Adrenal gland (tissue), 9 donors: ENCODE measurements at regions not wholly inside any gene's neighbourhood (a gene's known extent, or its start where the extent isn't known, plus 50 kb on each side); places are given as distances from the start of the nearest gene placed in this dataset.

Source experiments
- DNase-seq, 7 donors: peaks; one replicate each; pipeline ENCODE4 v3.0.0-alpha.2; 2019 to 2020
- H3K27ac ChIP-seq, 5 donors: fragments of 200-600 bp; sonication (generic) in 4 of 5; 1 replicate in 3 of 5; 2 replicates in 2 of 5; pipeline versions ENCODE4 v1.5.1 to v1.8.0; 2016 to 2020; ENCODE audit warnings: mild to moderate bottlenecking in 1 of 5
- H3K27me3 ChIP-seq: fragments of 200-600 bp; 2 replicates; pipeline ENCODE4 v1.8.0; 2021
- H3K36me3 ChIP-seq, 2 donors: fragments of 200-600 bp; replicated peaks in 1 of 2; 1 replicate in 1 of 2; 2 replicates in 1 of 2; pipeline versions ENCODE4 v1.5.1 to v1.8.0; 2018 to 2022
- H3K4me1 ChIP-seq, 2 donors: fragments of 200-600 bp; replicated peaks in 1 of 2; 1 replicate in 1 of 2; 2 replicates in 1 of 2; pipeline versions ENCODE4 v1.5.1 to v1.8.0; 2018 to 2021
- H3K4me3 ChIP-seq, 4 donors: fragments of 200-600 bp; sonication (generic) in 3 of 4; one replicate each; pipeline ENCODE4 v1.5.1; 2016 to 2018
- H3K9me3 ChIP-seq, 3 donors: fragments of 200-600 bp; sonication (generic) in 1 of 3; replicated peaks in 1 of 3; 1 replicate in 2 of 3; 2 replicates in 1 of 3; pipeline versions ENCODE4 v1.5.1 to v1.8.0; 2016 to 2021
- CTCF ChIP-seq, 6 experiments: fragments of 450-650 bp in 4 of 6; fragments of 200-600 bp in 2 of 6; sonication (generic) in 1 of 6; IDR thresholded peaks; 1 replicate in 5 of 6; 2 replicates in 1 of 6; pipeline versions ENCODE4 v1.5.1 to v1.8.0; 2016 to 2021; ENCODE audit warnings: antibody characterized with exemption in 6 of 6, mild to moderate bottlenecking in 2 of 6, moderate library complexity in 1 of 6
- POLR2A ChIP-seq, 2 donors: fragments of 450-650 bp; IDR thresholded peaks; one replicate each; pipeline ENCODE4 v1.6.1; 2017; ENCODE audit warnings: antibody characterized with exemption in 2 of 2, mild to moderate bottlenecking in 2 of 2, moderate library complexity in 1 of 2
- WGBS, 4 donors: extraction: QIAGEN DNeasy Blood & Tissue Kit in 2 of 4; methylation state at CpG; one replicate each; pipeline versions ENCODE4 v1.1.5 to v1.1.7; 2013 to 2017; 5-methylcytosine and 5-hydroxymethylcytosine counted together
- intact Hi-C, 2 donors: fragments of 100-400 bp; cut with DNase I; formaldehyde crosslinking; loops; one replicate each; pipeline versions ENCODE4 v1.14.1 to v1.15.0; 2022 to 2023
- donor health status: healthy with polysubstance abuse.
- donor health status: Bipolar disorder and iron deficiency.
- donor health status: DM: yes; HTN: yes; CAD: no.
- donor health status: DM: no; HTN: no; CAD: no.
- donor health status: DM: no; HTN: no; CAD: no.

GRCh38 chr2:77838441-77838840 is 316.3 kb upstream of the LRRTM4 start:
- intact Hi-C loops: no loop called here
- no peak for DNase-seq
- no peak overlapping the region for H3K27ac ChIP-seq
- H3K4me1 ChIP-seq: no peaks in the 10 kb centered on the region
- H3K4me3 ChIP-seq: no peak overlapping the region
- H3K27me3 ChIP-seq: no peaks in the 10 kb centered on the region
- no peaks in the 10 kb centered on the region for H3K36me3 ChIP-seq
- H3K9me3 ChIP-seq: no peaks in the 10 kb centered on the region
- no peak for TF ChIP-seq CTCF (IDR thresholded peaks at IDR 0.05)
- TF ChIP-seq POLR2A (IDR thresholded peaks at IDR 0.05): no peak

GRCh38 chr2:77839102-77839501 is 316.9 kb upstream of the LRRTM4 start:
- H3K27me3 ChIP-seq: no peaks in the 10 kb centered on the region
- intact Hi-C loops: no loop called here
- H3K4me1 ChIP-seq: no peaks in the 10 kb centered on the region
- no peaks in the 10 kb centered on the region for H3K36me3 ChIP-seq
- no peak overlapping the region for H3K4me3 ChIP-seq
- TF ChIP-seq POLR2A (IDR thresholded peaks at IDR 0.05): no peak
- TF ChIP-seq CTCF (IDR thresholded peaks at IDR 0.05): no peak
- DNase-seq: no peak
- no peak overlapping the region for H3K27ac ChIP-seq
- H3K9me3 ChIP-seq: no peaks in the 10 kb centered on the region

- intact Hi-C loops: no loop called here
- Histone ChIP-seq H3K36me3 (no peaks in the 10 kb centered on the region), H3K27me3 (no peaks in the 10 kb centered on the region), H3K4me3 (no peak overlapping the region), H3K27ac (no peak overlapping the region), H3K9me3 (no peaks in the 10 kb centered on the region), H3K4me1 (no peaks in the 10 kb centered on the region)
- DNase-seq: no peak
- TF ChIP-seq CTCF (IDR thresholded peaks at IDR 0.05): no peak
- no peak for TF ChIP-seq POLR2A (IDR thresholded peaks at IDR 0.05)
Measured at GRCh38 chr2:77862120-77862519, 339.9 kb upstream of the LRRTM4 start.

- TF ChIP-seq POLR2A (IDR thresholded peaks at IDR 0.05) (no peak), CTCF (IDR thresholded peaks at IDR 0.05) (no peak)
- Histone ChIP-seq H3K4me3 (no peak overlapping the region), H3K4me1 (no peaks in the 10 kb centered on the region), H3K9me3 (no peaks in the 10 kb centered on the region), H3K27ac (no peak overlapping the region), H3K36me3 (no peaks in the 10 kb centered on the region), H3K27me3 (no peaks in the 10 kb centered on the region)
- DNase-seq: no peak
- intact Hi-C loops: no loop called here
- 88 to 98% (median 92%) methylated on average over 4 of the region's 4 CpGs for WGBS, 4 donors
Measured at GRCh38 chr2:77864426-77864825, 342.2 kb upstream of the LRRTM4 start.
